Thyroid gland (tissue), 4 donors: ENCODE measurements at regions not wholly inside any gene's neighbourhood (a gene's known extent, or its start where the extent isn't known, plus 50 kb on each side); places are given as distances from the start of the nearest gene placed in this dataset.

Source experiments
- CTCF ChIP-seq, 6 experiments: fragments of 200-600 bp in 3 of 6; fragments of 450-650 bp in 3 of 6; sonication (generic) in 3 of 6; IDR thresholded peaks; one replicate each; pipeline ENCODE4 v1.5.1; 2016 to 2019; ENCODE audit warnings: antibody characterized with exemption in 6 of 6, mild to moderate bottlenecking in 2 of 6, inconsistent platforms in 1 of 6, moderate library complexity in 1 of 6
- POLR2A ChIP-seq, 2 donors: fragments of 450-650 bp; IDR thresholded peaks; one replicate each; pipeline ENCODE4 v1.6.1; 2017; ENCODE audit warnings: antibody characterized with exemption in 2 of 2, mild to moderate bottlenecking in 2 of 2, moderate library complexity in 1 of 2

- TF ChIP-seq CTCF (IDR thresholded peaks at IDR 0.05) (no peak), POLR2A (IDR thresholded peaks at IDR 0.05) (no peak)
These were observed 82.4 kb upstream of the TGM3 start for GRCh38 chr20:2213401-2213800.
